ENCODE measurements at regions not wholly inside any gene's neighbourhood (a gene's known extent, or its start where the extent isn't known, plus 50 kb on each side); places are given as distances from the start of the nearest gene placed in this dataset.

DNA sequence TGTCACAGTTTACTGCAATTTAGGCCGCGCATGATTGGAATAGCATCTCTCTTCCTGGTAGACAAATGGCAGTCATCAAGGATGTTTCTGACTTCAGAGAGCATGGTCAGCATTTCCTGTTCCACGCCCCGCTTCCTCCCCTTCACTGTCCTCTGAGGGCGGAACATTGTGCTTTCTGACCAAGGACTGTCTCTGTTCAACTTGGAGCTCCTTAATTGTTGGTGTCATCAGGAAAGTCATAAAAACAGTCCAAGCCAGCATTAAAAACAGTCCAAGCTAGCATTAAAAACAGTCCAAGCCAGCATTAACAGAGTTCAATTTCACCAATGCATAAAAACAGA lies 301.3 kb upstream of the IRX4 start:
- TF ChIP-seq, protein P1, sequence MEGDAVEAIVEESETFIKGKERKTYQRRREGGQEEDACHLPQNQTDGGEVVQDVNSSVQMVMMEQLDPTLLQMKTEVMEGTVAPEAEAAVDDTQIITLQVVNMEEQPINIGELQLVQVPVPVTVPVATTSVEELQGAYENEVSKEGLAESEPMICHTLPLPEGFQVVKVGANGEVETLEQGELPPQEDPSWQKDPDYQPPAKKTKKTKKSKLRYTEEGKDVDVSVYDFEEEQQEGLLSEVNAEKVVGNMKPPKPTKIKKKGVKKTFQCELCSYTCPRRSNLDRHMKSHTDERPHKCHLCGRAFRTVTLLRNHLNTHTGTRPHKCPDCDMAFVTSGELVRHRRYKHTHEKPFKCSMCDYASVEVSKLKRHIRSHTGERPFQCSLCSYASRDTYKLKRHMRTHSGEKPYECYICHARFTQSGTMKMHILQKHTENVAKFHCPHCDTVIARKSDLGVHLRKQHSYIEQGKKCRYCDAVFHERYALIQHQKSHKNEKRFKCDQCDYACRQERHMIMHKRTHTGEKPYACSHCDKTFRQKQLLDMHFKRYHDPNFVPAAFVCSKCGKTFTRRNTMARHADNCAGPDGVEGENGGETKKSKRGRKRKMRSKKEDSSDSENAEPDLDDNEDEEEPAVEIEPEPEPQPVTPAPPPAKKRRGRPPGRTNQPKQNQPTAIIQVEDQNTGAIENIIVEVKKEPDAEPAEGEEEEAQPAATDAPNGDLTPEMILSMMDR (IDR thresholded peaks at IDR 0.05), result no peak
- no peak for TF ChIP-seq EZH2 (IDR thresholded peaks at IDR 0.05)

Measured in neural progenitor cell (in vitro differentiated cells).